ENCODE measurements at regions not wholly inside any gene's neighbourhood (a gene's known extent, or its start where the extent isn't known, plus 50 kb on each side); places are given as distances from the start of the nearest gene placed in this dataset.

DNA sequence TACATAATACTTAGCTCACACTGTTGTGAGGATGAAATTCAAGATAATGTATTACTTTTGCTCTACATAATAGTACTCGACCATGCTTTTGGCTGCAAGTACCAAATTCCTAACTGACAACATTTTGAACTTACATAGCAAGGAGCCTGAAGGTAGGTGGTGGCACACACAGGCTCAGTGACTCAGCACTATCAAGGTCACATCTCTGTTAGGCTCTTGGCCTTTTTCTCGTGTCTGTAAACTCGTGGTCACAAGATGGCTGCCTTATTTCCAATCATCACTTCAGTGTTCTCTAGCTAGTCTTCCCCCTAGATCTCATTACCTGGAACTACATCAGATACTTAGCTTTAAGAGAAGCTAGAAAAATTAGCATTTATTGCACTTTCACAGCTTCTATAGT is 61.4 kb upstream of the ABCB5 start:
- no peak for DNase-seq (ENCODE audit: low spot score)
- ATAC-seq (ENCODE audit: low FRiP score) = no peak

DNA sequence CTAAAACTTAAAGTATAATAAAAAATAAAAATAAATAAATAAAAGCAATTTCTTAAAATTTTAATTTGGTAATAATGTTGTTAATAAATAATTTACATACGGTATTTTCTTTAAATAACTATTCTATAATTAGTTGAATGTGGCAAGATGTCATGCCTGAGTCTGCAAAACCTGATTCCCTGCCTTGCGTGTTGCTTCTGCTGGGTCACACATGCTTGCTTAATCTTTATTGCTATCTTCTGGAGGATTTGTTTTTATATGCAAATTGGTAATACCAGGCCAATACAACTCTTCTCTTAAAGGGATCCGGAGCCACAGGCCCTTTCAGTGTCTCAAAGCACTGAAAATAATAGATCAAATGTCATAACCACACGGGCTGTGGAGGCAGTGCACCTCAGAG is 59.4 kb upstream of the ABCB5 start:
- no peak for ATAC-seq (ENCODE audit: low FRiP score)
- TF ChIP-seq, protein P1, sequence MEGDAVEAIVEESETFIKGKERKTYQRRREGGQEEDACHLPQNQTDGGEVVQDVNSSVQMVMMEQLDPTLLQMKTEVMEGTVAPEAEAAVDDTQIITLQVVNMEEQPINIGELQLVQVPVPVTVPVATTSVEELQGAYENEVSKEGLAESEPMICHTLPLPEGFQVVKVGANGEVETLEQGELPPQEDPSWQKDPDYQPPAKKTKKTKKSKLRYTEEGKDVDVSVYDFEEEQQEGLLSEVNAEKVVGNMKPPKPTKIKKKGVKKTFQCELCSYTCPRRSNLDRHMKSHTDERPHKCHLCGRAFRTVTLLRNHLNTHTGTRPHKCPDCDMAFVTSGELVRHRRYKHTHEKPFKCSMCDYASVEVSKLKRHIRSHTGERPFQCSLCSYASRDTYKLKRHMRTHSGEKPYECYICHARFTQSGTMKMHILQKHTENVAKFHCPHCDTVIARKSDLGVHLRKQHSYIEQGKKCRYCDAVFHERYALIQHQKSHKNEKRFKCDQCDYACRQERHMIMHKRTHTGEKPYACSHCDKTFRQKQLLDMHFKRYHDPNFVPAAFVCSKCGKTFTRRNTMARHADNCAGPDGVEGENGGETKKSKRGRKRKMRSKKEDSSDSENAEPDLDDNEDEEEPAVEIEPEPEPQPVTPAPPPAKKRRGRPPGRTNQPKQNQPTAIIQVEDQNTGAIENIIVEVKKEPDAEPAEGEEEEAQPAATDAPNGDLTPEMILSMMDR (IDR thresholded peaks at IDR 0.05) = no peak
- no peak for DNase-seq (ENCODE audit: low spot score)

More for the DNA sequence above, 61.4 kb upstream of the ABCB5 start:
- TF ChIP-seq, protein P1 (IDR thresholded peaks at IDR 0.05) = no peak

DNA sequence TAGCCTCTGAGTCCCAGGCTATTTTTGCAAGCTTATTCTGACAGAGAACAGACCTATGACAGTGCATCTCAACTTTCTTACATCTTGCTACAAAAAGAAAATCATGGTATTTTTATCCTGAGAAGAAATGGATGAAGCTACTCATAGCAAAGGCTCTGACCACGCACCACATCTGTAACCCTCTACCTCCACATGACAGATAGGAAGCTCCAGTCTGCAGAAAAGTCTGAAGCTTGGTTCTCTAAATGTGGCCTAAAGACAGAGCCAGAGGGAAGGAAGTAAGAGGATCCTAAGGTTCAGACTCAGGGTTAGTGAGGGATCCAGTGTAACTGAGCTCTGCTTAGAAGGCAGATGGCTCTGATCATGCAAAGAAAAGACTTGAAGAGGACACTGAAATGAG is 58.4 kb upstream of the ABCB5 start:
- TF ChIP-seq, protein P1 (IDR thresholded peaks at IDR 0.05) = no peak
- ATAC-seq (ENCODE audit: low FRiP score) = no peak
- DNase-seq (ENCODE audit: low spot score) = no peak

DNA sequence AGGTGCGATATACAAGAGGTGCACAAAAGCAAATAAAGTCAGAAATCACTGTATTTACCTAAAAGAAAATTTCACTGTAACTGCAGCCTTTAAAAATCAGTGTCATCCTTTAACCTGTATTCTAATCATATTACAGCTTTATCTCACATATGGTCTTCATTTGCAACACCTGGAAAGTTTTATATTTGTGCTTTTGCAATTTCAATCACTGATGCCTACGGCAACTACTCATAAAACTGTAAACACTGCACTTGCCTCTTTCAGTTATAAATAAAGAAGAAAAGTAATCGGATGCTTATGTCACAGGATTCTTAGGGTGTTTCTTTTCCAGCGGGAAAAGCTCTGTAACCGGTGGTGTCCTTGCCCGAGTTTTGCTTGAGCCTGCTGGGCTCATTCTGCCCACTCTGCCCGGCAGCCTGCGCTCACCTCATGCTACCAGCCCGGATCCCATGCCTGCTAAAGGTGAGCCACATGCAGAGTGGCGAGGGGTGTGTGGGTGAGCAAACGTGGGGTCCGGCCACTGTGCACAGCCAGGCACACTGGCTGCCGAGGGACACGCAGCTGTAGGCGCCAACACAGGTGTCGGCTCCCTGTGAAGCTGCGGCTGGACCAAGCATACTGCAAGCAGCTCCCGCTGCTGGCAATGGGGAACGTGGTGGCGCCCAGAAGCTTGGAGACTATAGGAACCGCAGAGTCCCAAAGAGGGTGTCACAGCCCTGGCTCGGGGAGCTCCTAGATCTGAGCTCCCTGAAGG is 56.3 kb upstream of the ABCB5 start:
- no peak for DNase-seq (ENCODE audit: low spot score)
- TF ChIP-seq, protein P1 (IDR thresholded peaks at IDR 0.05) = no peak
- ATAC-seq (ENCODE audit: low FRiP score) = no peak

DNA sequence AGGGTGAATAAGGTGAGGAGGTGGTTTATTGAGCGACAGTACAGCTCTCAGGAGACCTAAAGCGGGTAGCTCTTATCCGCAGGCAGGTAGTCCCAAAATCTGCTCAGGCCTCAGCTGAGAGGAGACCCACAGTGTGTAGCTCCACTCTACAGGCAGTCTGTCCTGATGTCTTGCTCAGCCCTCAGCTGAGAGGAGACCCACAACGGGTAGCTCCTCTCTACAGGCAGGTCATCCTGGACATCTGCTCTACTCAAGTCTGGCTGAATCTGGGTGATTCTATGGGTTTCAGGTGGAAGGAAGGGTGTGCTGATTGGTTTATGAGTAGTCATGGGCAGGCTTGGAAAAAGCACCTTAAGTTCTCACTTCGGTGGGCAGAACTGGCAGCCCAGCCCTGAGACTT is 55.6 kb upstream of the ABCB5 start:
- ATAC-seq (ENCODE audit: low FRiP score) (no peak), DNase-seq (ENCODE audit: low spot score) (no peak)
- TF ChIP-seq, protein P1 (IDR thresholded peaks at IDR 0.05) = no peak

DNA sequence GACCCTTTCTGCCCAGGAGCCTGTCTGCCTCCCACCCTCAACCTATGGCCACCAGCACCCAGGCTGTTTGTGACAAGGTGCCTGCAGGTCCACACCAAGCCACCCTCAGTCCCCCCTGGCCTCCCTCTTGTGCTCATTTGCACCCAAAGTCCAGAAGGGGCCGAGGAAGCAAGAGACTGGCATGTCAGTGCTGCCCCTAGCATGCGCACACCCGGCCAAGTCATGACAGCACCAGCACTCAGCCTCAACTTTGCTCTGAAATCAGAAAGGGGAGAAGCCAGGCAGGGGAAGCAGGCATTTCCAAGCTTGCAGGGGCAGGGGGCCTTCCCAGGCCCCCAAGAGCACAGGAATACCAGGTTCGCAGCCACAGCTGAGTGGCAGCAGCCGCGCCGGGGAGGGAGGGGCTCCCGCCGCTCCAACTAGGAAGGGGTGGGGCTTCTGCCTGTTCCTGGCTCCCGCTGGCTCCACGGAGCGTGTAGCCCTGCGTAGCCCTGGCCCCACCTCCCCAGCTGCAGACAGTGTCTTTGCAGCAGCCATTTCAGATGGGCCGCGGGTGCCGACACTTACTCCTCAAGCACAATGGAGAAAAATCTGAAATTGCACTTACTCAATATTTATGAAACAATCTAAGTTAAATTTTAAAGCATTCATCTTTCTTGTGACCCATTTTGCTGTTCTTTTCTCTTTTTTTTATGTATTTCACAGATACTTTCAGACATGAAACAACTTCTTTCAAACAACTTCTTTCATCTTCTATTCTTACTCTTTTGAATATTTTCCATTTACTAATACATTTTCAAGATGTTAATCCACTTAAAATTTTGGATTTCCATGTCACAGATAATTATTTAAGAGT is 54.9 kb upstream of the ABCB5 start:
- DNase-seq (ENCODE audit: low spot score) (no peak), ATAC-seq (ENCODE audit: low FRiP score) (no peak)
- TF ChIP-seq, protein P1 (IDR thresholded peaks at IDR 0.05) = no peak

Measured in omental fat pad (tissue), 3 donors.